ENCODE measurements at regions not wholly inside any gene's neighbourhood (a gene's known extent, or its start where the extent isn't known, plus 50 kb on each side); places are given as distances from the start of the nearest gene placed in this dataset.

GRCh38 chr10:10807106-10807505 is 210.6 kb upstream of the CELF2 start:
- Histone ChIP-seq H3K9me3 (ENCODE audit: control insufficient read depth, insufficient read depth, low read length) (no peaks in the 10 kb centered on the region), H3K4me3 (ENCODE audit: low read length) (no peak overlapping the region), H3K27me3 (ENCODE audit: control insufficient read depth, low read length) (no peaks in the 10 kb centered on the region), H3K36me3 (ENCODE audit: control insufficient read depth, low read length) (no peaks in the 10 kb centered on the region), H3K27ac (ENCODE audit: low read depth, low read length) (no peak overlapping the region), H3F3A (ENCODE audit: control insufficient read depth, insufficient read depth) (no peaks in the 10 kb centered on the region), H3K4me1 (ENCODE audit: control insufficient read depth, low read length) (no peaks in the 10 kb centered on the region), H4K20me1 (ENCODE audit: control insufficient read depth, insufficient read depth, low read depth, low read length) (no peaks in the 10 kb centered on the region), H3K9me2 (replicated peaks; ENCODE audit: control insufficient read depth, low read length) (no peaks in the 10 kb centered on the region), H3K79me2 (ENCODE audit: control insufficient read depth, low read length) (no peaks in the 10 kb centered on the region), H3K4me2 (ENCODE audit: low read length) (no peak overlapping the region)
- no peak for TF ChIP-seq CTCF (IDR thresholded peaks at IDR 0.05; ENCODE audit: low read depth, low read length, poor library complexity, severe bottlenecking)
- TF ChIP-seq EZH2phosphoT487 (IDR thresholded peaks at IDR 0.05; ENCODE audit: borderline replicate concordance, low read length), result no peak

- Histone ChIP-seq H3K36me3 (ENCODE audit: control insufficient read depth, low read length) (no peaks in the 10 kb centered on the region), H3F3A (ENCODE audit: control insufficient read depth, insufficient read depth) (no peaks in the 10 kb centered on the region), H3K4me3 (ENCODE audit: low read length) (no peak overlapping the region), H3K79me2 (ENCODE audit: control insufficient read depth, low read length) (no peaks in the 10 kb centered on the region), H3K9me3 (ENCODE audit: control insufficient read depth, insufficient read depth, low read length) (no peaks in the 10 kb centered on the region), H3K4me1 (ENCODE audit: control insufficient read depth, low read length) (no peaks in the 10 kb centered on the region), H3K4me2 (ENCODE audit: low read length) (no peak overlapping the region), H3K27ac (ENCODE audit: low read depth, low read length) (no peak overlapping the region), H3K27me3 (ENCODE audit: control insufficient read depth, low read length) (no peaks in the 10 kb centered on the region), H4K20me1 (ENCODE audit: control insufficient read depth, insufficient read depth, low read depth, low read length) (no peaks in the 10 kb centered on the region), H3K9me2 (replicated peaks; ENCODE audit: control insufficient read depth, low read length) (no peaks in the 10 kb centered on the region)
- TF ChIP-seq EZH2phosphoT487 (IDR thresholded peaks at IDR 0.05; ENCODE audit: borderline replicate concordance, low read length) (no peak), CTCF (IDR thresholded peaks at IDR 0.05; ENCODE audit: low read depth, low read length, poor library complexity, severe bottlenecking) (no peak)
Measured at GRCh38 chr10:10811562-10811961, 206.1 kb upstream of the CELF2 start.

GRCh38 chr10:10813656-10814055 is 204.0 kb upstream of the CELF2 start:
- Histone ChIP-seq H3K4me3 (ENCODE audit: low read length) (no peak overlapping the region), H3K36me3 (ENCODE audit: control insufficient read depth, low read length) (no peaks in the 10 kb centered on the region), H3K9me3 (ENCODE audit: control insufficient read depth, insufficient read depth, low read length) (no peaks in the 10 kb centered on the region), H3K4me1 (ENCODE audit: control insufficient read depth, low read length) (no peaks in the 10 kb centered on the region), H3F3A (ENCODE audit: control insufficient read depth, insufficient read depth) (no peaks in the 10 kb centered on the region), H3K27ac (ENCODE audit: low read depth, low read length) (no peak overlapping the region), H4K20me1 (ENCODE audit: control insufficient read depth, insufficient read depth, low read depth, low read length) (no peaks in the 10 kb centered on the region), H3K79me2 (ENCODE audit: control insufficient read depth, low read length) (no peaks in the 10 kb centered on the region), H3K4me2 (ENCODE audit: low read length) (no peak overlapping the region), H3K27me3 (ENCODE audit: control insufficient read depth, low read length) (no peaks in the 10 kb centered on the region), H3K9me2 (replicated peaks; ENCODE audit: control insufficient read depth, low read length) (no peaks in the 10 kb centered on the region)
- TF ChIP-seq CTCF (IDR thresholded peaks at IDR 0.05; ENCODE audit: low read depth, low read length, poor library complexity, severe bottlenecking), result no peak
- TF ChIP-seq EZH2phosphoT487 (IDR thresholded peaks at IDR 0.05; ENCODE audit: borderline replicate concordance, low read length), result no peak

GRCh38 chr10:10814069-10814468 is 203.6 kb upstream of the CELF2 start:
- Histone ChIP-seq H3K4me1 (ENCODE audit: control insufficient read depth, low read length) (no peaks in the 10 kb centered on the region), H3K9me2 (replicated peaks; ENCODE audit: control insufficient read depth, low read length) (no peaks in the 10 kb centered on the region), H4K20me1 (ENCODE audit: control insufficient read depth, insufficient read depth, low read depth, low read length) (no peaks in the 10 kb centered on the region), H3K9me3 (ENCODE audit: control insufficient read depth, insufficient read depth, low read length) (no peaks in the 10 kb centered on the region), H3K27me3 (ENCODE audit: control insufficient read depth, low read length) (no peaks in the 10 kb centered on the region), H3K4me2 (ENCODE audit: low read length) (no peak overlapping the region), H3F3A (ENCODE audit: control insufficient read depth, insufficient read depth) (no peaks in the 10 kb centered on the region), H3K4me3 (ENCODE audit: low read length) (no peak overlapping the region), H3K79me2 (ENCODE audit: control insufficient read depth, low read length) (no peaks in the 10 kb centered on the region), H3K36me3 (ENCODE audit: control insufficient read depth, low read length) (no peaks in the 10 kb centered on the region), H3K27ac (ENCODE audit: low read depth, low read length) (no peak overlapping the region)
- TF ChIP-seq EZH2phosphoT487 (IDR thresholded peaks at IDR 0.05; ENCODE audit: borderline replicate concordance, low read length) (no peak), CTCF (IDR thresholded peaks at IDR 0.05; ENCODE audit: low read depth, low read length, poor library complexity, severe bottlenecking) (no peak)

Data from DOHH2 (cell line).